Mesothelial cell of epicardium (in vitro differentiated cells): ENCODE measurements at regions not wholly inside any gene's neighbourhood (a gene's known extent, or its start where the extent isn't known, plus 50 kb on each side); places are given as distances from the start of the nearest gene placed in this dataset.
"Not testable (repeated sequence)": the region's sequence is repeated elsewhere in the genome, so short reads cannot be mapped to it uniquely, and the experiment has no call there.

ENCODE experiments used
- DNase-seq, 2 experiments: peaks; one replicate each; pipeline ENCODE4 v3.0.0; 2021; ENCODE audit warnings: low spot score in 2 of 2; ENCODE audit not compliant: unreplicated experiment in 2 of 2
- H3K27ac Mint-ChIP-seq: 2 replicates; pipeline ENCODE4 v1.8.0; 2021; ENCODE audit warnings: mixed read lengths
- H3K27me3 Mint-ChIP-seq: 2 replicates; pipeline ENCODE4 v1.8.0; 2021; ENCODE audit warnings: low read depth, mixed read lengths
- H3K36me3 Mint-ChIP-seq: 2 replicates; pipeline ENCODE4 v1.8.0; 2021; ENCODE audit warnings: mixed read lengths
- H3K4me1 Mint-ChIP-seq: 2 replicates; pipeline ENCODE4 v1.8.0; 2021; ENCODE audit warnings: mixed read lengths
- H3K4me3 Mint-ChIP-seq: 2 replicates; pipeline ENCODE4 v1.8.0; 2021; ENCODE audit warnings: mild to moderate bottlenecking, moderate library complexity, mixed read lengths
- H3K9me3 Mint-ChIP-seq: 2 replicates; pipeline ENCODE4 v1.8.0; 2021; ENCODE audit warnings: mixed read lengths
- CTCF ChIP-seq: fragments of 200-600 bp; sonication (generic); IDR thresholded peaks from one replicate; pipeline ENCODE4 v1.5.0; 2021; ENCODE audit warnings: antibody characterized with exemption; ENCODE audit not compliant: unreplicated experiment

GRCh38 chr9:105121861-105122430, 122.5 kb upstream of the SLC44A1 start:
- Mint-ChIP-seq H3K4me3 (no peak overlapping the region), H3K27ac (no peak overlapping the region), H3K9me3 (peaks cover 4% of the 10 kb centered on the region), H3K36me3 (no peaks in the 10 kb centered on the region), H3K27me3 (no peaks in the 10 kb centered on the region), H3K4me1 (peaks cover 6% of the 10 kb centered on the region)
- no peak for TF ChIP-seq CTCF
- no peak for DNase-seq

- not testable (repeated sequence) for H3K9me3 Mint-ChIP-seq, DNase-seq, H3K4me3 Mint-ChIP-seq, H3K36me3 Mint-ChIP-seq, H3K4me1 Mint-ChIP-seq, H3K27me3 Mint-ChIP-seq, H3K27ac Mint-ChIP-seq
Observed at GRCh38 chr9:105124598-105124997, 119.9 kb upstream of the SLC44A1 start.

GRCh38 chr9:105126226-105126625, 118.2 kb upstream of the SLC44A1 start:
- Mint-ChIP-seq H3K27me3 (no peaks in the 10 kb centered on the region), H3K9me3 (peaks cover 4% of the 10 kb centered on the region), H3K4me1 (peaks cover 8% of the 10 kb centered on the region), H3K36me3 (no peaks in the 10 kb centered on the region), H3K4me3 (no peak overlapping the region), H3K27ac (no peak overlapping the region)
- DNase-seq = no peak
- no peak for TF ChIP-seq CTCF

- H3K27ac Mint-ChIP-seq = no peak overlapping the region
- H3K9me3 Mint-ChIP-seq = no peaks in the 10 kb centered on the region
- no peaks in the 10 kb centered on the region for H3K27me3 Mint-ChIP-seq
- H3K4me1 Mint-ChIP-seq = peaks cover 5% of the 10 kb centered on the region
- H3K4me3 Mint-ChIP-seq = no peak overlapping the region
- TF ChIP-seq CTCF = no peak
- DNase-seq = no peak
- H3K36me3 Mint-ChIP-seq = no peaks in the 10 kb centered on the region
Observed at GRCh38 chr9:105127863-105128220, 116.6 kb upstream of the SLC44A1 start.

- Mint-ChIP-seq H3K9me3 (no peaks in the 10 kb centered on the region), H3K36me3 (no peaks in the 10 kb centered on the region), H3K4me3 (no peak overlapping the region), H3K4me1 (peaks cover 5% of the 10 kb centered on the region), H3K27me3 (no peaks in the 10 kb centered on the region), H3K27ac (no peak overlapping the region)
- DNase-seq = no peak
- no peak for TF ChIP-seq CTCF
Observed at GRCh38 chr9:105128908-105129600, 115.4 kb upstream of the SLC44A1 start.

- Mint-ChIP-seq H3K27ac (no peak overlapping the region), H3K36me3 (no peaks in the 10 kb centered on the region), H3K27me3 (no peaks in the 10 kb centered on the region), H3K4me3 (no peak overlapping the region), H3K4me1 (peaks cover 5% of the 10 kb centered on the region), H3K9me3 (no peaks in the 10 kb centered on the region)
- DNase-seq = no peak
- TF ChIP-seq CTCF = no peak
Observed at GRCh38 chr9:105129731-105130130, 114.7 kb upstream of the SLC44A1 start.
